ENCODE measurements at regions not wholly inside any gene's neighbourhood (a gene's known extent, or its start where the extent isn't known, plus 50 kb on each side); places are given as distances from the start of the nearest gene placed in this dataset.

- no peak for TF ChIP-seq OSR2 (tag by site-specific recombination; IDR thresholded peaks at IDR 0.05)
- no peak for TF ChIP-seq KLF7 (tag by site-specific recombination; IDR thresholded peaks at IDR 0.05; ENCODE audit: borderline replicate concordance)
- TF ChIP-seq ZNF157 (tag by site-specific recombination; IDR thresholded peaks at IDR 0.05) = no peak
- no peak for TF ChIP-seq ZNF626 (tag by site-specific recombination; IDR thresholded peaks at IDR 0.05)
Measured at GRCh38 chr6:119942078-119942752, 592.7 kb upstream of the MAN1A1 start (continued).

- Histone ChIP-seq H3K27ac (ENCODE audit: extremely low read depth, low read depth, low read length) (no peak overlapping the region), H3K4me1 (ENCODE audit: control insufficient read depth, insufficient read depth, low read length) (no peaks in the 10 kb centered on the region), H3K4me3 (ENCODE audit: low read depth, low read length) (no peak overlapping the region), H3K36me3 (ENCODE audit: control insufficient read depth in 2 of 2, insufficient read depth in 1 of 2, low read length in 2 of 2) (no peaks in the 10 kb centered on the region), H3K9me3 (ENCODE audit: control insufficient read depth, insufficient read depth, low read depth, low read length) (no peaks in the 10 kb centered on the region)
- CTCF ChIA-PET = no interaction called here
- POLR2A ChIA-PET = no interaction called here
- TF ChIP-seq AEBP2 (tag by site-specific recombination; IDR thresholded peaks at IDR 0.05; ENCODE audit: borderline replicate concordance) (no peak), ZNF280C (tag by site-specific recombination; IDR thresholded peaks at IDR 0.05) (no peak), TRIM28 (IDR thresholded peaks at IDR 0.05; ENCODE audit: borderline replicate concordance, low read length) (no peak), ZNF670 (tag by site-specific recombination; IDR thresholded peaks at IDR 0.05; ENCODE audit: low read depth) (no peak), PRDM4 (tag by site-specific recombination; IDR thresholded peaks at IDR 0.05) (no peak), ZNF366 (tag by site-specific recombination; conservative IDR thresholded peaks at IDR 0.05) (no peak), ZNF701 (tag by site-specific recombination; IDR thresholded peaks at IDR 0.05) (no peak), ZNF473 (tag by site-specific recombination; IDR thresholded peaks at IDR 0.05) (no peak), ZNF830 (tag by site-specific recombination; IDR thresholded peaks at IDR 0.05; ENCODE audit: low read depth) (no peak), ZNF747 (tag by site-specific recombination; IDR thresholded peaks at IDR 0.05) (no peak), ZNF488 (tag by site-specific recombination; IDR thresholded peaks at IDR 0.05) (no peak)
Measured at GRCh38 chr6:119938752-119939151, 589.2 kb upstream of the MAN1A1 start.

- ChIA-PET CTCF (interaction anchor here (0.6 to 1.4 kb wide), 2 partner anchors 45 to 164 kb away, joined by 4 to 6 read pairs; no protein-coding TSS in a partner anchor), POLR2A (no interaction called here)
- no peaks in the 10 kb centered on the region for H3K36me3 ChIP-seq (ENCODE audit: control insufficient read depth in 2 of 2, insufficient read depth in 1 of 2, low read length in 2 of 2)
- no peaks in the 10 kb centered on the region for H3K9me3 ChIP-seq (ENCODE audit: control insufficient read depth, insufficient read depth, low read depth, low read length)
- no peak for TF ChIP-seq ZBTB20 (tag by site-specific recombination; IDR thresholded peaks at IDR 0.05)
- TF ChIP-seq ZNF521 (tag by site-specific recombination; IDR thresholded peaks at IDR 0.05) = no peak
- TF ChIP-seq AEBP2 (tag by site-specific recombination; IDR thresholded peaks at IDR 0.05; ENCODE audit: borderline replicate concordance) = no peak
- TF ChIP-seq ZNF501 (tag by site-specific recombination; IDR thresholded peaks at IDR 0.05) = no peak
- no peak for TF ChIP-seq ZNF76 (tag by site-specific recombination; IDR thresholded peaks at IDR 0.05; ENCODE audit: borderline replicate concordance, low read depth)
- no peak for TF ChIP-seq ZNF157 (tag by site-specific recombination; IDR thresholded peaks at IDR 0.05)
- TF ChIP-seq ZNF292 (tag by site-specific recombination; IDR thresholded peaks at IDR 0.05; ENCODE audit: borderline replicate concordance, low read depth) = no peak
- TF ChIP-seq ZNF843 (tag by site-specific recombination; IDR thresholded peaks at IDR 0.05) = no peak
- no peak for TF ChIP-seq ZNF658 (tag by site-specific recombination; IDR thresholded peaks at IDR 0.05)
- no peak for TF ChIP-seq ZNF785 (tag by site-specific recombination; IDR thresholded peaks at IDR 0.05)
- H3K4me1 ChIP-seq (ENCODE audit: control insufficient read depth, insufficient read depth, low read length) = no peaks in the 10 kb centered on the region
- no peak overlapping the region for H3K4me3 ChIP-seq (ENCODE audit: low read depth, low read length)
- no peak overlapping the region for H3K27ac ChIP-seq (ENCODE audit: extremely low read depth, low read depth, low read length)
Measured at GRCh38 chr6:119934816-119935215, 585.3 kb upstream of the MAN1A1 start.

Measured in HEK293 (cell line).